MM.1S (cell line): ENCODE measurements at regions not wholly inside any gene's neighbourhood (a gene's known extent, or its start where the extent isn't known, plus 50 kb on each side); places are given as distances from the start of the nearest gene placed in this dataset.

ENCODE experiments used
- DNase-seq: peaks from one replicate; pipeline ENCODE4 v3.0.0-alpha.2; 2015
- H2AFZ ChIP-seq: fragments of 300-600 bp; sonication (generic); 2 replicates; pipeline ENCODE4 v1.6.0; 2016; ENCODE audit warnings: antibody characterized with exemption, low read length
- H3F3A ChIP-seq: fragments of 300-600 bp; sonication (generic); 2 replicates; pipeline ENCODE4 v1.6.1; 2016; ENCODE audit warnings: mild to moderate bottlenecking, antibody characterized with exemption, low read length, moderate library complexity, mixed read lengths; ENCODE audit not compliant: insufficient read depth
- H3K27ac ChIP-seq: fragments of 300-600 bp; sonication (generic); 2 replicates; pipeline ENCODE4 v1.5.1; 2016; ENCODE audit warnings: mild to moderate bottlenecking, low read length
- H3K27me3 ChIP-seq: fragments of 300-600 bp; sonication (generic); replicated peaks from 2 replicates; pipeline ENCODE4 v1.6.0; 2016; ENCODE audit warnings: low read length; ENCODE audit not compliant: insufficient read depth
- H3K36me3 ChIP-seq: fragments of 300-600 bp; sonication (generic); replicated peaks from 2 replicates; pipeline ENCODE4 v1.6.1; 2016; ENCODE audit warnings: mild to moderate bottlenecking, low read length, mixed read lengths; ENCODE audit not compliant: insufficient read depth
- H3K4me1 ChIP-seq: fragments of 300-600 bp; sonication (generic); 2 replicates; pipeline ENCODE4 v1.6.1; 2016; ENCODE audit warnings: low read length, mixed read lengths
- H3K4me2 ChIP-seq: fragments of 300-600 bp; sonication (generic); 2 replicates; pipeline ENCODE4 v1.6.0; 2016; ENCODE audit warnings: low read depth, low read length
- H3K4me3 ChIP-seq: fragments of 300-600 bp; sonication (generic); 2 replicates; pipeline ENCODE4 v1.5.1; 2016; ENCODE audit warnings: low read length, mixed read lengths
- H3K79me2 ChIP-seq: fragments of 300-600 bp; sonication (generic); 2 replicates; pipeline ENCODE4 v1.6.1; 2016; ENCODE audit warnings: mixed run types, low read length, mixed read lengths
- H3K9ac ChIP-seq: fragments of 300-600 bp; sonication (generic); 2 replicates; pipeline ENCODE4 v1.6.1; 2016; ENCODE audit warnings: low read length, mixed read lengths
- H3K9me2 ChIP-seq: fragments of 300-600 bp; sonication (generic); replicated peaks from 2 replicates; pipeline ENCODE4 v1.6.1; 2016; ENCODE audit warnings: mild to moderate bottlenecking, low read length, mixed read lengths; ENCODE audit not compliant: insufficient read depth
- H3K9me3 ChIP-seq: fragments of 300-600 bp; sonication (generic); replicated peaks from 2 replicates; pipeline ENCODE4 v1.6.1; 2016; ENCODE audit warnings: mild to moderate bottlenecking, low read length, mixed read lengths; ENCODE audit not compliant: insufficient read depth
- H4K20me1 ChIP-seq: fragments of 300-600 bp; sonication (generic); 2 replicates; pipeline ENCODE4 v1.6.1; 2016; ENCODE audit warnings: mild to moderate bottlenecking, low read length, moderate library complexity, mixed read lengths; ENCODE audit not compliant: insufficient read depth
- EZH2 ChIP-seq: fragments of 300-600 bp; sonication (generic); optimal IDR thresholded peaks from 2 replicates; pipeline ENCODE3; 2017; ENCODE audit warnings: low read depth, mild to moderate bottlenecking, antibody characterized with exemption, low read length, mixed read lengths
- EZH2phosphoT487 ChIP-seq: fragments of 300-600 bp; sonication (generic); IDR thresholded peaks from 2 replicates; pipeline ENCODE4 v1.6.1; 2018; ENCODE audit warnings: antibody characterized with exemption, low read length
- TF ChIP-seq, protein P1 (sequence below): fragments of 300-600 bp; sonication (generic); IDR thresholded peaks from 2 replicates; pipeline ENCODE4 v1.5.1; 2016; ENCODE audit warnings: antibody characterized with exemption, low read length, mixed read lengths

DNA sequence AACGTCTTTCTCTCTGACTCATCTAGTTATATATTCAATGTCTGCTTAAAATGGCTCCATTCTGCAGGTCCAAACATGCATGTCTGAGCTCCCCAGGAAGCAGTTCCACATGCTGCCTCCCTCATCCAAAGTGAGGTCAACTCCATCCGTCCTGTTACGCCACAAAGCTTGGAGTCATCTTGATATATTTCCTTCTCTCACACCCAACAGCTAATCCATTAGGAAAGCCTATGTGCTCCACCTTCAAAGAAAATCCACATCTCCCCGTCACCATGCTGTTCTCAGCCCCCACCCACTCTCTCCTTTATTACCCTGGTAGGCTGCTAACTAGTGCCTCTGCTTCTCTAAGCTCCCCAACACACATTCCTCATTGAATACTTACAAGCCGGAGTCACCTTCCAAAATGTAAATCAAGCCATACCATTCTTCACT lies 130.2 kb upstream of the SYNDIG1 start:
- no peaks in the 10 kb centered on the region for H3K9me3 ChIP-seq
- H4K20me1 ChIP-seq: no peaks in the 10 kb centered on the region
- H3F3A ChIP-seq: no peaks in the 10 kb centered on the region
- no peaks in the 10 kb centered on the region for H3K27me3 ChIP-seq
- H3K4me3 ChIP-seq: no peak overlapping the region
- no peaks in the 10 kb centered on the region for H3K79me2 ChIP-seq
- H3K27ac ChIP-seq: no peak overlapping the region
- TF ChIP-seq EZH2phosphoT487 (no peak), EZH2 (no peak)
- TF ChIP-seq, protein P1, sequence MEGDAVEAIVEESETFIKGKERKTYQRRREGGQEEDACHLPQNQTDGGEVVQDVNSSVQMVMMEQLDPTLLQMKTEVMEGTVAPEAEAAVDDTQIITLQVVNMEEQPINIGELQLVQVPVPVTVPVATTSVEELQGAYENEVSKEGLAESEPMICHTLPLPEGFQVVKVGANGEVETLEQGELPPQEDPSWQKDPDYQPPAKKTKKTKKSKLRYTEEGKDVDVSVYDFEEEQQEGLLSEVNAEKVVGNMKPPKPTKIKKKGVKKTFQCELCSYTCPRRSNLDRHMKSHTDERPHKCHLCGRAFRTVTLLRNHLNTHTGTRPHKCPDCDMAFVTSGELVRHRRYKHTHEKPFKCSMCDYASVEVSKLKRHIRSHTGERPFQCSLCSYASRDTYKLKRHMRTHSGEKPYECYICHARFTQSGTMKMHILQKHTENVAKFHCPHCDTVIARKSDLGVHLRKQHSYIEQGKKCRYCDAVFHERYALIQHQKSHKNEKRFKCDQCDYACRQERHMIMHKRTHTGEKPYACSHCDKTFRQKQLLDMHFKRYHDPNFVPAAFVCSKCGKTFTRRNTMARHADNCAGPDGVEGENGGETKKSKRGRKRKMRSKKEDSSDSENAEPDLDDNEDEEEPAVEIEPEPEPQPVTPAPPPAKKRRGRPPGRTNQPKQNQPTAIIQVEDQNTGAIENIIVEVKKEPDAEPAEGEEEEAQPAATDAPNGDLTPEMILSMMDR: no peak
- H3K4me2 ChIP-seq: no peak overlapping the region
- H2AFZ ChIP-seq: no peak overlapping the region
- H3K9ac ChIP-seq: no peak overlapping the region
- DNase-seq: no peak
- no peaks in the 10 kb centered on the region for H3K9me2 ChIP-seq
- no peaks in the 10 kb centered on the region for H3K36me3 ChIP-seq
- H3K4me1 ChIP-seq: no peaks in the 10 kb centered on the region

GRCh38 chr20:24337551-24337950 lies 131.9 kb upstream of the SYNDIG1 start:
- Histone ChIP-seq H3K79me2 (no peaks in the 10 kb centered on the region), H4K20me1 (no peaks in the 10 kb centered on the region), H3K36me3 (no peaks in the 10 kb centered on the region), H3K4me1 (no peaks in the 10 kb centered on the region), H3K27me3 (no peaks in the 10 kb centered on the region), H3K27ac (no peak overlapping the region), H3K9me3 (no peaks in the 10 kb centered on the region), H2AFZ (no peak overlapping the region), H3K9me2 (no peaks in the 10 kb centered on the region), H3F3A (no peaks in the 10 kb centered on the region), H3K9ac (no peak overlapping the region), H3K4me2 (no peak overlapping the region), H3K4me3 (no peak overlapping the region)
- no peak for DNase-seq
- no peak for TF ChIP-seq EZH2
- TF ChIP-seq EZH2phosphoT487: no peak
- TF ChIP-seq, protein P1: no peak

GRCh38 chr20:24337069-24337468 lies 132.4 kb upstream of the SYNDIG1 start:
- no peaks in the 10 kb centered on the region for H3K9me3 ChIP-seq
- no peak overlapping the region for H3K9ac ChIP-seq
- H3F3A ChIP-seq: no peaks in the 10 kb centered on the region
- no peak overlapping the region for H3K27ac ChIP-seq
- H3K79me2 ChIP-seq: no peaks in the 10 kb centered on the region
- H2AFZ ChIP-seq: no peak overlapping the region
- no peak for DNase-seq
- H3K4me2 ChIP-seq: no peak overlapping the region
- H3K36me3 ChIP-seq: no peaks in the 10 kb centered on the region
- no peaks in the 10 kb centered on the region for H3K27me3 ChIP-seq
- no peaks in the 10 kb centered on the region for H4K20me1 ChIP-seq
- H3K4me3 ChIP-seq: no peak overlapping the region
- no peaks in the 10 kb centered on the region for H3K9me2 ChIP-seq
- H3K4me1 ChIP-seq: no peaks in the 10 kb centered on the region
- TF ChIP-seq, protein P1: no peak
- TF ChIP-seq EZH2: no peak
- TF ChIP-seq EZH2phosphoT487: no peak
